ENCODE measurements at regions not wholly inside any gene's neighbourhood (a gene's known extent, or its start where the extent isn't known, plus 50 kb on each side); places are given as distances from the start of the nearest gene placed in this dataset.

DNA sequence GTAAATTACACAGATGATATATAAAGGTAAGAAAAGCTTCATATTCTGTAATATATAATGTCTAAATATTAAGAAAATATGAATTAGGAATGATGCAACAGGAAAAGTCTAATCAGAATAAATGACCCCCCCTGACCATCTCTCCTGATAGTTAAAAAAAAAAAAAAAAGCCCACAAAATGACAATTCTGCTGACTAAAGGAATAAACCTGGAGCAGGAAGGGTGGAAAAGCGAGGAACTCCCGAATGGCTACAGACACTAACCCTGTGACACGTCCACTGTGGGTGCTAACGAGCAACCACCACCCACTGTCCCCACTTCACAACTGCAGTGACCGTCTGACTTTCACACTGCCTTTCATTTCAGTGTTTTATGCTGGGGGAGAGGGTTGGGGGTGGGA lies 67.6 kb upstream of the FOXQ1 start:
- H3K27me3 ChIP-seq, result no peaks in the 10 kb centered on the region
- TF ChIP-seq CTCF (IDR thresholded peaks at IDR 0.05) (no peak), POLR2AphosphoS5 (IDR thresholded peaks at IDR 0.05) (no peak), EP300 (IDR thresholded peaks at IDR 0.05) (no peak), POLR2A (IDR thresholded peaks at IDR 0.05) (no peak)
- WGBS, 2 donors (ENCODE audit: low coverage in 1 of 2), result 87 to 88% methylated on average over 4 to 5 of the region's 5 CpGs
- no peaks in the 10 kb centered on the region for H3K36me3 ChIP-seq
- no peak overlapping the region for H3K27ac ChIP-seq
- H3K9me3 ChIP-seq, result no peaks in the 10 kb centered on the region
- H3K4me1 ChIP-seq, result peaks cover 0 to 10% (median 0%) of the 10 kb centered on the region in 3 donors
- no peak for ATAC-seq
- H3K4me3 ChIP-seq, result no peak overlapping the region

DNA sequence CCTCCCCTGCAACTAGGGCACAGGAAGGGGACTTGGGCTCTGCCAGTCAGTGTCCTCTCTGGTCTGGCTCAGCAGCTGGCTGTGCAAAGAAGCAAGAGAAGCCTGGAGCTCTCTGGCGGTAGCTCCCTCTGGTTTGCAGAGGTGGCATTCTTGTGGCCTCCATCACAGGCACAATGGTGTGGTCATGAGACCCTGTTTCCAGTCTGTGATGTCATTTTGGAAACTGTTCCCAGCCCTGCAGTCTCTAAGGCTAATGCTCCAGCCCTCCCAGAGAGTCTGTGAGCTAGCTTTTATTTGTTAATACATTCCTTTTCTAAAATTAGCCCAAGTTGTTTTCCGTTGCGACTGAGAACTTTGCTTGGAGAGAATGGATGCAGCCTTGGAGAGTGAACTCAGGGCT lies 69.5 kb upstream of the FOXQ1 start:
- 0% methylated on average over 1 of the region's 3 CpGs; no CpG with 5 or more reads in 1 of the 2 donors for WGBS, 2 donors (ENCODE audit: low coverage in 1 of 2)
- no peaks in the 10 kb centered on the region for H3K36me3 ChIP-seq
- no peaks in the 10 kb centered on the region for H3K9me3 ChIP-seq
- no peak for TF ChIP-seq EP300 (IDR thresholded peaks at IDR 0.05)
- TF ChIP-seq CTCF (IDR thresholded peaks at IDR 0.05), result no peak
- no peak for TF ChIP-seq POLR2AphosphoS5 (IDR thresholded peaks at IDR 0.05)
- TF ChIP-seq POLR2A (IDR thresholded peaks at IDR 0.05), result no peak
- no peak for ATAC-seq
- peaks cover 0 to 10% (median 0%) of the 10 kb centered on the region in 3 donors for H3K4me1 ChIP-seq
- H3K27ac ChIP-seq, result no peak overlapping the region
- H3K4me3 ChIP-seq, result no peak overlapping the region
- H3K27me3 ChIP-seq, result peaks cover 4% of the 10 kb centered on the region

DNA sequence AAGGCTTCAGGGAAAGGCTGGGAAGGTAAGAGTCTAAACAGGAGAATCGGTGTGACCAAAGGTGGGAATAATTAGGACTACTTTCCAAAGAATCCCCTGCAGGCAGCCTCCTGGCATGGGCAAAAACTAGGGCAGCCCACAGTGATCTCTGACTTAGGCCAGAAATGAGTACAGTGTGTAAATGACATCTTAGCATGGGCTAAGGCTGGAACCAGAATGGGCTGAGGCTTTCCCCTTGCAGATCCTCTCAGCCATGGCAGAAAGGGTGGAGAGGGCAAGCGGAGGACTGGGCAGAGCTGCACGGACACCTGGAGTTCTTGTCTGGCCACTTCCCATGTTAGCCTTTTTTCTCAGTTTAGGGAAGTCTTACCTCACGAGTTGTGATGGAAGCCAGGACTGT lies 69.9 kb upstream of the FOXQ1 start:
- Histone ChIP-seq H3K27ac (no peak overlapping the region), H3K4me3 (no peak overlapping the region), H3K36me3 (no peaks in the 10 kb centered on the region), H3K27me3 (peaks cover 4% of the 10 kb centered on the region), H3K9me3 (no peaks in the 10 kb centered on the region), H3K4me1 (peaks cover 0 to 10% (median 0%) of the 10 kb centered on the region in 3 donors)
- no peak for ATAC-seq
- TF ChIP-seq POLR2A (IDR thresholded peaks at IDR 0.05) (no peak), EP300 (IDR thresholded peaks at IDR 0.05) (no peak), CTCF (IDR thresholded peaks at IDR 0.05) (no peak), POLR2AphosphoS5 (IDR thresholded peaks at IDR 0.05) (no peak)
- WGBS, 2 donors (ENCODE audit: low coverage in 1 of 2), result 77 to 90% methylated on average over 4 of the region's 4 CpGs

DNA sequence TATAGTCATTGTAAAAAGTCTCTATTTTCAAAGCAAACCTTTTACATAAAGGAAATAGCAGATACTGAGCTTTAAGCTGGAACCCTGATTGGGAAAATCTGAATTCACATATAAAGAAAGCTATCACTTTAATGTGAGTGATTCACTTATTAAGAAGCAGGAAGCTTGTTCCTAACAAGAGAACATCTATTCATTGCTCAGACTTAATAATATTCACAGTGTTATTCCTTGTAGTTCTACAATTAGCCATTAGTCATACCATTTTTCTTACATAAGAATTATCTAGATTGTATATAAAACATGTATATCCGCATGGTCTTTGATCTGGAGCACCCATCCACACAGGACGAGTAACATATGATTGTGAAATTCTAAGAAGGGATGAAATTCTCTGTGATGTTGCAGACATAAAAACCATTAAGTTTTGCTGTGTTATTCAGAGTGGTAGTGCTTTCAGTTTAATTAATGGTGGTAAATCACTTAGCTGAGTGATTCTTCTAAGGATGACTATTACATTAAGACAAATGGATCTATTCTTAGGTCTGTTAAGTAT lies 71.1 kb upstream of the FOXQ1 start:
- Histone ChIP-seq H3K4me3 (no peak overlapping the region), H3K27ac (no peak overlapping the region), H3K27me3 (peaks cover 4% of the 10 kb centered on the region), H3K9me3 (no peaks in the 10 kb centered on the region), H3K4me1 (peaks cover 0 to 10% (median 0%) of the 10 kb centered on the region in 3 donors), H3K36me3 (no peaks in the 10 kb centered on the region)
- no peak for TF ChIP-seq POLR2AphosphoS5 (IDR thresholded peaks at IDR 0.05)
- TF ChIP-seq EP300 (IDR thresholded peaks at IDR 0.05), result no peak
- TF ChIP-seq POLR2A (IDR thresholded peaks at IDR 0.05), result no peak
- no peak for TF ChIP-seq CTCF (IDR thresholded peaks at IDR 0.05)
- 52 to 89% methylated on average over 2 of the region's 2 CpGs for WGBS, 2 donors (ENCODE audit: low coverage in 1 of 2)
- ATAC-seq, result no peak

DNA sequence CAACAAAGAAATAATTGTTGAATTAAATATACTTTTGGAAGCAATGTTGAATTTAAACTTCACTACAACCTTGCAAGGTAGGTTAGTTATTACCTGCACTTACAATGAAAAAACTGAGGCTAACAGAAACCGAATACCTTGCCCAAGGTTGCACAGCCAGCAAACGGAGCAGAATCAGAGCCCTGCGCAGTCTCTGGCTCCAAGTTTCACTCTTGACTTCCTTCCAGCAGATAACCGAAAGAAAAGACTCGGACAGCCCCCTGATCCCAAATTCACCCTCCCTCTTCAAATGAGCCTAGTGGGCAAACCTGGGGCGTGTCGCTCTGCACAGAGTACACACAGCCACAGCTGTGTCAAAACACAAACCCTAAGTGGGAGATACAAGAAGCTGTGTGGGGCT lies 72.1 kb upstream of the FOXQ1 start:
- Histone ChIP-seq H3K9me3 (no peaks in the 10 kb centered on the region), H3K4me3 (no peak overlapping the region), H3K36me3 (no peaks in the 10 kb centered on the region), H3K4me1 (peaks cover 0 to 10% (median 0%) of the 10 kb centered on the region in 3 donors), H3K27me3 (peaks cover 4% of the 10 kb centered on the region), H3K27ac (no peak overlapping the region)
- no peak for ATAC-seq
- WGBS, 2 donors (ENCODE audit: low coverage in 1 of 2), result 88 to 95% methylated on average over 3 to 7 of the region's 7 CpGs
- TF ChIP-seq CTCF (IDR thresholded peaks at IDR 0.05) (no peak), EP300 (IDR thresholded peaks at IDR 0.05) (no peak), POLR2A (IDR thresholded peaks at IDR 0.05) (no peak), POLR2AphosphoS5 (IDR thresholded peaks at IDR 0.05) (no peak)
